K562 (cell line): ENCODE measurements at regions not wholly inside any gene's neighbourhood (a gene's known extent, or its start where the extent isn't known, plus 50 kb on each side); places are given as distances from the start of the nearest gene placed in this dataset.

Source experiments
- ATAC-seq: fragments of 200-7000 bp; cut with Tn5 transposase; 3 replicates; pipeline ENCODE4 v1.9.1; 2020; ENCODE audit warnings: moderate library complexity
- BruUV-seq: library from RNA; stranded (reverse); fragments of 400-500 nt; replicated peaks from 2 replicates; lab custom pipeline; 2021; lab: Mats Ljungman, UMichigan
- CTCF ChIA-PET: fragments of 300-600 bp; formaldehyde crosslinking; extraction: SDS; loops from one replicate; lab custom pipeline; 2021; ENCODE audit warnings: low intra/inter-chr PET ratio; lab: Yijun Ruan, JAX
- POLR2A ChIA-PET: fragments of 300-600, 350-650 bp; sonication (Branson Sonifier 250); formaldehyde crosslinking; extraction: SDS; loops from one replicate; lab custom pipeline; 2021; ENCODE audit warnings: antibody characterized with exemption, inconsistent platforms; lab: Yijun Ruan, JAX
- DNase-seq, 4 experiments: peaks; one replicate each; pipeline versions ENCODE4 v3.0.0 to v3.0.0-alpha.2; 2011 to 2018; ENCODE audit warnings: low spot score in 3 of 4, mixed read lengths in 3 of 4; ENCODE audit errors: extremely low read depth in 1 of 4
- FAIRE-seq: peaks from 2 replicates; lab custom pipeline; 2011; peaks lifted over from hg19 to GRCh38; lab: Jason Lieb, UNC
- H2AFZ ChIP-seq: 2 replicates; pipeline ENCODE4 v1.6.0; 2011; ENCODE audit warnings: low read depth, low read length, control low read depth, inconsistent platforms
- H3K27ac ChIP-seq: fragments of 200-600 bp; 3 replicates; pipeline ENCODE4 v1.8.0; 2011; ENCODE audit warnings: low read depth, mild to moderate bottlenecking, control low read depth, inconsistent platforms, low read length, moderate library complexity, mixed read lengths; ENCODE audit errors: extremely low read depth
- H3K27me3 ChIP-seq, 2 experiments: fragments of 300-600 bp in 1 of 2; 2 replicates in 1 of 2; 3 replicates in 1 of 2; pipeline versions ENCODE4 v1.6.0 to v1.8.0; 2011; ENCODE audit warnings: inconsistent platforms in 2 of 2, low read length in 2 of 2, mild to moderate bottlenecking in 1 of 2, mixed read lengths in 1 of 2, moderate library complexity in 1 of 2; ENCODE audit not compliant: control insufficient read depth in 2 of 2, insufficient read depth in 2 of 2
- H3K36me3 ChIP-seq: fragments of 300-600 bp; 3 replicates; pipeline ENCODE4 v1.8.0; 2011; ENCODE audit warnings: mild to moderate bottlenecking, low read length, inconsistent platforms; ENCODE audit not compliant: control insufficient read depth, insufficient read depth
- H3K4me1 ChIP-seq, 2 experiments: fragments of 200-600 bp in 1 of 2; replicated peaks in 1 of 2; 2 replicates in 1 of 2; 3 replicates in 1 of 2; pipeline versions ENCODE4 v1.5.1 to v1.8.0; 2011; ENCODE audit warnings: inconsistent platforms in 2 of 2, low read length in 2 of 2, mild to moderate bottlenecking in 1 of 2, mixed read lengths in 1 of 2, moderate library complexity in 1 of 2; ENCODE audit not compliant: control insufficient read depth in 2 of 2, insufficient read depth in 2 of 2
- H3K4me2 ChIP-seq: 2 replicates; pipeline ENCODE4 v1.6.1; 2011; ENCODE audit warnings: low read length, control low read depth, inconsistent platforms, mixed read lengths; ENCODE audit not compliant: insufficient read depth
- H3K4me3 ChIP-seq: fragments of 200-600 bp; sonication (generic), shearing (Covaris generic); 2 replicates; pipeline ENCODE4 v1.5.1; 2016; ENCODE audit warnings: control low read depth, inconsistent platforms
- H3K79me2 ChIP-seq: fragments of 200-600 bp; 3 replicates; pipeline ENCODE4 v1.8.0; 2011; ENCODE audit warnings: low read length, inconsistent platforms; ENCODE audit not compliant: control insufficient read depth, insufficient read depth
- H3K9ac ChIP-seq, 2 experiments: 2 replicates each; pipeline versions ENCODE4 v1.6.0 to v1.6.1; 2011; ENCODE audit warnings: low read depth in 2 of 2, low read length in 2 of 2, control low read depth in 1 of 2, inconsistent platforms in 1 of 2, mild to moderate bottlenecking in 1 of 2, mixed read lengths in 1 of 2; ENCODE audit not compliant: insufficient read depth in 1 of 2
- H3K9me1 ChIP-seq: one replicate; pipeline ENCODE4 v1.6.0; 2011; ENCODE audit warnings: inconsistent platforms, mild to moderate bottlenecking, low read length, moderate library complexity; ENCODE audit not compliant: control insufficient read depth, insufficient read depth
- H3K9me3 ChIP-seq: replicated peaks from 2 replicates; pipeline ENCODE4 v1.5.1; 2011; ENCODE audit warnings: low read depth, low read length, inconsistent platforms; ENCODE audit not compliant: control insufficient read depth, insufficient read depth
- H4K20me1 ChIP-seq: replicated peaks from 2 replicates; pipeline ENCODE4 v1.6.1; 2011; ENCODE audit warnings: low read length, inconsistent platforms, mixed read lengths; ENCODE audit not compliant: control insufficient read depth, insufficient read depth
- CHCHD3 ChIP-seq: fragments of 250-450 bp; sonication (Bioruptor Pico); IDR thresholded peaks from 2 replicates; pipeline ENCODE4 v2.1.2; 2022; ENCODE audit warnings: mild to moderate bottlenecking
- MYBL2 ChIP-seq, 2 experiments: fragments of 450-650 bp in 1 of 2; sonication (generic) in 1 of 2; formaldehyde crosslinking in 1 of 2; IDR thresholded peaks; 2 replicates each; pipeline versions ENCODE4 v1.6.1 to v1.8.1; 2017 to 2022; ENCODE audit warnings: borderline replicate concordance in 1 of 2, inconsistent platforms in 1 of 2, low read depth in 1 of 2, mild to moderate bottlenecking in 1 of 2, missing genetic modification reagents in 1 of 2, moderate library complexity in 1 of 2
- PCBP1 ChIP-seq: fragments of 200-400 bp; formaldehyde crosslinking; IDR thresholded peaks from 2 replicates; pipeline ENCODE4 v1.6.1; 2018; ENCODE audit warnings: mild to moderate bottlenecking, low read depth, low read length; ENCODE audit not compliant: poor library complexity, severe bottlenecking
- TARDBP ChIP-seq: fragments of 450-650 bp; IDR thresholded peaks from 2 replicates; pipeline ENCODE4 v1.6.1; 2016
- TBL1XR1 ChIP-seq, 2 experiments: IDR thresholded peaks; 2 replicates each; pipeline ENCODE4 v1.6.1; 2012; ENCODE audit warnings: improper control_type of control experiment in 2 of 2, low read length in 2 of 2, mild to moderate bottlenecking in 1 of 2
- ZNF449 ChIP-seq: fragments of 250-450 bp; sonication (Bioruptor Pico); IDR thresholded peaks from 2 replicates; pipeline ENCODE4 v1.8.0; 2022; ENCODE audit warnings: moderate library complexity, mild to moderate bottlenecking, inconsistent platforms
- ZNF644 ChIP-seq: fragments of 200-800 bp; sonication (Bioruptor generic); IDR thresholded peaks from 2 replicates; pipeline ENCODE4 v1.6.1; 2016; ENCODE audit warnings: low read depth, missing genetic modification characterization, missing compliant biosample characterization
- WGBS: fragments of 100-300 bp; shearing (Covaris generic); methylation state at CpG from one replicate; pipeline ENCODE4 v1.1.6; 2016; ENCODE audit warnings: low coverage, mixed read lengths; ENCODE audit not compliant: insufficient coverage; ENCODE audit errors: missing lambda C conversion rate; 5-methylcytosine and 5-hydroxymethylcytosine counted together
- in situ Hi-C: fragments of 300-500 bp; cut with MboI; formaldehyde crosslinking; loops from 4 replicates; pipeline ENCODE4 v1.15.0; 2018; ENCODE audit warnings: inconsistent platforms, mixed read lengths
- intact Hi-C: fragments of 100-400 bp; cut with micrococcal nuclease; formaldehyde crosslinking; loops from 2 replicates; pipeline ENCODE4 v1.14.2; 2022
- TF ChIP-seq, protein P1 (sequence below): fragments of 250-450 bp; sonication (Bioruptor Pico); IDR thresholded peaks from 2 replicates; pipeline ENCODE4 v1.5.0; 2022; ENCODE audit warnings: mild to moderate bottlenecking

- no peak overlapping the region for H3K27ac ChIP-seq
- TF ChIP-seq PCBP1 (no peak), TBL1XR1 (IDR thresholded peaks at IDR 0.05; ENCODE audit: low read length in 2 of 2) (no peak), TARDBP (no peak), CHCHD3 (CRISPR knock-in tag) (no peak), MYBL2 (IDR thresholded peaks at IDR 0.05; ENCODE audit: low read depth) (no peak), MYBL2 (CRISPR knock-in tag; IDR thresholded peaks at IDR 0.05; ENCODE audit: borderline replicate concordance) (no peak), ZNF644 (tag) (no peak), ZNF449 (CRISPR knock-in tag) (no peak)
- TF ChIP-seq, protein P1, sequence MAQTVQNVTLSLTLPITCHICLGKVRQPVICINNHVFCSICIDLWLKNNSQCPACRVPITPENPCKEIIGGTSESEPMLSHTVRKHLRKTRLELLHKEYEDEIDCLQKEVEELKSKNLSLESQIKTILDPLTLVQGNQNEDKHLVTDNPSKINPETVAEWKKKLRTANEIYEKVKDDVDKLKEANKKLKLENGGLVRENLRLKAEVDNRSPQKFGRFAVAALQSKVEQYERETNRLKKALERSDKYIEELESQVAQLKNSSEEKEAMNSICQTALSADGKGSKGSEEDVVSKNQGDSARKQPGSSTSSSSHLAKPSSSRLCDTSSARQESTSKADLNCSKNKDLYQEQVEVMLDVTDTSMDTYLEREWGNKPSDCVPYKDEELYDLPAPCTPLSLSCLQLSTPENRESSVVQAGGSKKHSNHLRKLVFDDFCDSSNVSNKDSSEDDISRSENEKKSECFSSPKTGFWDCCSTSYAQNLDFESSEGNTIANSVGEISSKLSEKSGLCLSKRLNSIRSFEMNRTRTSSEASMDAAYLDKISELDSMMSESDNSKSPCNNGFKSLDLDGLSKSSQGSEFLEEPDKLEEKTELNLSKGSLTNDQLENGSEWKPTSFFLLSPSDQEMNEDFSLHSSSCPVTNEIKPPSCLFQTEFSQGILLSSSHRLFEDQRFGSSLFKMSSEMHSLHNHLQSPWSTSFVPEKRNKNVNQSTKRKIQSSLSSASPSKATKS, result no peak
- ATAC-seq (no peak), DNase-seq (no peak), FAIRE-seq (no peak)
- H3K36me3 ChIP-seq, result no peaks in the 10 kb centered on the region
- CTCF ChIA-PET, result interaction anchor here (0.7 kb wide), 1 partner anchor 45 kb away, joined by 3 read pairs; no protein-coding TSS in a partner anchor
- intact Hi-C loops, result no loop called here
- H3K79me2 ChIP-seq, result no peaks in the 10 kb centered on the region
- 4% methylated on average over 5 of the region's 5 CpGs for WGBS
- no peaks in the 10 kb centered on the region; the same call in 1 of the 2 replicates for H3K9me3 ChIP-seq
- no peak overlapping the region for H3K4me2 ChIP-seq
- BruUV-seq, result no TSS peak
- no peak overlapping the region for H3K4me3 ChIP-seq
- H2AFZ ChIP-seq, result no peak overlapping the region
- no peaks in the 10 kb centered on the region for H3K9me1 ChIP-seq
- POLR2A ChIA-PET, result no interaction called here
- no peaks in the 10 kb centered on the region for H3K4me1 ChIP-seq
- in situ Hi-C loops, result no loop called here
- no peak overlapping the region for H3K9ac ChIP-seq
- H4K20me1 ChIP-seq, result no peaks in the 10 kb centered on the region
- no peaks in the 10 kb centered on the region for H3K27me3 ChIP-seq
Observed at GRCh38 chr2:146678516-146678915, 1166.3 kb upstream of the ACVR2A start.
